AG09309 (cell line): ENCODE measurements at regions not wholly inside any gene's neighbourhood (a gene's known extent, or its start where the extent isn't known, plus 50 kb on each side); places are given as distances from the start of the nearest gene placed in this dataset.

ENCODE experiments used
- DNase-seq: peaks from one replicate; pipeline ENCODE4 v3.0.0-alpha.2; 2010; ENCODE audit warnings: low read depth
- H3K4me3 ChIP-seq: 2 replicates; pipeline ENCODE4 v1.5.1; 2011; ENCODE audit warnings: mild to moderate bottlenecking, low read depth, low read length, moderate library complexity; ENCODE audit not compliant: control insufficient read depth
- TF ChIP-seq, protein P1 (sequence below): IDR thresholded peaks from 2 replicates; pipeline ENCODE4 v1.5.1; 2011; ENCODE audit warnings: mild to moderate bottlenecking, low read depth, low read length, inconsistent platforms; ENCODE audit not compliant: insufficient read depth, control insufficient read depth; ENCODE audit errors: missing control alignments

DNA sequence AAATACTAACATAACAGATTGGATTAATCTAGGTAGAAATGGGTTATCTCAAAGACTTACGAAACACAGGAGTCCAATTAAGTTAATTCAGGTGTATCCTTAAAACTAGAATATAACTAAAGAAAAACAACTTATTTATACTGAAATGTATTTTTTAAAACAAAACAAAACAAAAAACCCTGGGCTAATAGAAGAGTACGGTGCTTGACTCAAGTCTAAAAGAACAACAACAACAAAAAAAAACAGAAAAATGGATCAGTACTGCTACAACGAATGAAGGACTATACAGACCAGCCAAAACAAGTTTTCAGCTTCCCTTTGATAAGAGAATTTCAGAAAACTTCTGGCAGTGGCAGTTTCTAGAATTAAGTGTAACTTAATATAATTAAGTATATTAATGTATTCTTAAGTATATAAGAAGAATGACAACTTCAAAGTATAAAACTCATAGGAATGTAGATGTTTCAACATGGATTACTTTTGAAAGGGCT lies 120.1 kb upstream of the EGLN3 start:
- no peak overlapping the region for H3K4me3 ChIP-seq
- DNase-seq, result no peak
- TF ChIP-seq, protein P1, sequence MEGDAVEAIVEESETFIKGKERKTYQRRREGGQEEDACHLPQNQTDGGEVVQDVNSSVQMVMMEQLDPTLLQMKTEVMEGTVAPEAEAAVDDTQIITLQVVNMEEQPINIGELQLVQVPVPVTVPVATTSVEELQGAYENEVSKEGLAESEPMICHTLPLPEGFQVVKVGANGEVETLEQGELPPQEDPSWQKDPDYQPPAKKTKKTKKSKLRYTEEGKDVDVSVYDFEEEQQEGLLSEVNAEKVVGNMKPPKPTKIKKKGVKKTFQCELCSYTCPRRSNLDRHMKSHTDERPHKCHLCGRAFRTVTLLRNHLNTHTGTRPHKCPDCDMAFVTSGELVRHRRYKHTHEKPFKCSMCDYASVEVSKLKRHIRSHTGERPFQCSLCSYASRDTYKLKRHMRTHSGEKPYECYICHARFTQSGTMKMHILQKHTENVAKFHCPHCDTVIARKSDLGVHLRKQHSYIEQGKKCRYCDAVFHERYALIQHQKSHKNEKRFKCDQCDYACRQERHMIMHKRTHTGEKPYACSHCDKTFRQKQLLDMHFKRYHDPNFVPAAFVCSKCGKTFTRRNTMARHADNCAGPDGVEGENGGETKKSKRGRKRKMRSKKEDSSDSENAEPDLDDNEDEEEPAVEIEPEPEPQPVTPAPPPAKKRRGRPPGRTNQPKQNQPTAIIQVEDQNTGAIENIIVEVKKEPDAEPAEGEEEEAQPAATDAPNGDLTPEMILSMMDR, result no peak

DNA sequence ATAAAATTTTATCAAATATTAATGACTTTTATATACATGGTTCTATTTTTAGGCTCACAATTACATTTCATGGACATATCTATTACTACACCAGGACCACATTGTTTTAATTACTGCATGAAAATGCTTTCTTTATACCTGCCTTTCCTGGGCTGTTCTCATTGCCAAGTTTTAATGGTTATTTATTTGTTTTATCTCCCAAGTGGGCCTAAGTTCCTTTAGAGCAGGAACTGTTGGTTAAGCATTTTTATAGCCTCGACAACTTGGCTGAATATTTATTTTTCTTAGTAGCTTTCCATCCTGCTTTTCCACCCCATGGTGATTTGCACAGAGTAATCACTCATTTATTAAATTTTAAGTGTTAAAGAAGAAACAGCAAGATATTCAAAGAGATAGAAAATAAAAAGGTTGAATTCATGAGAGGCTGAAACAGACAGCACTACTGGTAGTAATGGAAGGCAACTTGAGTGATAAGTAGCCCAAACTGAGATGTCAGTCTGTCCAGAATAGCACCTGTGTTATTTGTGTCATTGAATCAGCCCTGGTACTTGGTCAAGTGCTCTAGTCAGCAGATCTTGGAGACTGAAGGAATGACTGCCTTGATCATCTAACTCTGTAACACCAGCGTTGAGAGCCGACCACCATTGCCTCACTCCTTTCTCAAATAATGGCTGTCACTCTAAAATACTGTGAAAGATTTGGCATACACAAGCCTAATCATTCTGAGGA lies 119.1 kb upstream of the EGLN3 start:
- H3K4me3 ChIP-seq, result no peak overlapping the region
- DNase-seq, result no peak
- TF ChIP-seq, protein P1, result no peak

DNA sequence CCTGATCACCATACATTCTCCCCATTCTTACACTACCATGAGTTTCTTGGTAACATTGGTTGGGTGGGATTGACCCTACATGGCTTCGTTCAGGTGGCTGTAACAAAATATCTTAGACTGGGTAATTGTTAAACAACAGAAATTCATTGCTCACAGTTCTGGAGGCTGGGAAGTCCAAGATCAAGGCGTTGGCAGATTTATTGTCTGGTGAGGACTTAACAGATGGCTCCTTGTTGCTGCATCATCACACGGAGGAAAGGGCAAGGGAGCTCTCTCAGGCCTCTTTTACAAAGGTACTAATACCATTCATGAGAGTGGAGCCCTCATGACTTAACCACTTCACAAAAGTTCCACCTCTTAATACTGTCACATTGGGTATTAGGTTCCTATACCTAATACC lies 116.7 kb upstream of the EGLN3 start:
- DNase-seq, result no peak
- TF ChIP-seq, protein P1, result no peak
- no peak overlapping the region for H3K4me3 ChIP-seq

DNA sequence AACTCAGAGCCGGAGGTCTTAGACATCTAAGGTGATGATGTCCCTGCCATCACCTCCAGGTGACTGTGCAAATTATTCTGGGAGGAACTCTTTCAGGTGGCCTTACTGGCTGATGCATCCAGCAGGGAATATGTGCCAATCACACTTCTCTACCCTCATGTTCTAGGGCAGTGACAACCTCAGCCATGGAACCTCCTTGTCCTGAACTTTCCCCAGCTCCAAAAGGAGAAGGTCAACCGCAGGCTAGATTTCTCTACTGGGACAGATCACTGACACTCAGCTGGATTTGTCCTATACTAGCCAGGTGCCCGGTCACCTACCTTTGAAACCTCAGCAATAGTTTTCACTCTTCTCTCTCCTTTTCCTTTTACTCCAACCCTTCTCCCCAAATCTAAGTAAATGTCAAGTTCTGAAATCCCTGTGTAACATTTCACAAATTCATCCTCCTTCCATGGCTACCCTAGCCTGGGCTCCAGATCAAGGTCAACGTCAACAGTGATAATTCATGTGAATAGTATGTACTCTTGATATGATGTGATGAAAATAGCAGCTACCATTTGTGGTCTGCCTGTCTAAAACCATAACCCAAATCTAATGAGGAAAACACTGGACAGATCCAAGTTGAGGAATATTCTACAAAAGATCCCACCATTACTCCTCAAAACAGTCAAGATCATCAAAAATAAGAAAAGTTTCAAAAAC lies 115.0 kb upstream of the EGLN3 start:
- TF ChIP-seq, protein P1, result no peak
- no peak for DNase-seq
- no peak overlapping the region for H3K4me3 ChIP-seq

DNA sequence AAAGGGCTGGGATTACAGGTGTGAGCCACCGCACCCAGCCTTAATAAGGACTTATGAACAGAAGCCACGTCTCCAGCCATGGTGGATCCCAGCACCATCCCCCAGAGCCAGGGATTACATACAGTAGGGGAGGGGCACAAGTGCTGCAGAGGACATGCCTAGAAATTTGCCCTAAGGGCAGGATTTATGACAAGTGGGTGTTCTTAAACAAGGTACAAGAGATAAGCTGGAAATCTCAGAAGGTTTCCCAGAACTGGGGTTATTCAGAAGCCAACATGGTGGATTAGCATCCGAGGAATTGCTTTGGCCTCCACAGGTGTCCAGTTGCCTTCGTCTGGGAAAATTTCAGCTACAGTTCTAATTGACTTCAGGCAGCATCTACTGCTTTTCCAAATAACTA lies 114.4 kb upstream of the EGLN3 start:
- DNase-seq, result no peak
- H3K4me3 ChIP-seq, result no peak overlapping the region
- TF ChIP-seq, protein P1, result no peak

DNA sequence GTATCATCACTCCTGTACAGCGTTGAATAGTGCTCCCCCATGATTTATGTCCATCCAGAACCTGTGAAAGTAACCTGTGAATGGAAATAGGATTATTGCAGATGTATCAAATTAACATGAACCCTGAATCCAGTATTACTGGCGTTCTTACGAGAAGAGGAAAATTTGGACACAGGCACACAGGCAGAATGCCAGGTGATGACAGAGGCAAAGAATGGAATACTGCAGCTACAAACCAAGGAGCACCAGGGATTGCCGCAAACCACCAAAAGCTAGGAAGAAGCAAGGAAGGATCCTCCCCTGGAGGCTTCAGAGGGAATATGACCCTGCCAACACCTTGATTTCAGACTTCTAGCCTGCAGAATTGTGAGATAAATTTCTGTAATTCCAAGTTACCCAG lies 113.5 kb upstream of the EGLN3 start:
- TF ChIP-seq, protein P1, result no peak
- DNase-seq, result no peak
- no peak overlapping the region for H3K4me3 ChIP-seq
